Astrocyte (in vitro differentiated cells and primary cell): ENCODE measurements at regions not wholly inside any gene's neighbourhood (a gene's known extent, or its start where the extent isn't known, plus 50 kb on each side); places are given as distances from the start of the nearest gene placed in this dataset.

Source experiments
- CTCF ChIP-seq: IDR thresholded peaks from 2 replicates; pipeline ENCODE4 v1.5.1; 2011; ENCODE audit warnings: low read depth, mild to moderate bottlenecking, inconsistent platforms, low read length, moderate library complexity; ENCODE audit not compliant: insufficient read depth
- EZH2 ChIP-seq: IDR thresholded peaks from 2 replicates; pipeline ENCODE4 v1.6.1; 2012; ENCODE audit warnings: mild to moderate bottlenecking, low read length, inconsistent platforms; ENCODE audit not compliant: insufficient read depth

- TF ChIP-seq CTCF: no peak
- TF ChIP-seq EZH2: no peak
These were observed 601.5 kb upstream of the SOX9 start for GRCh38 chr17:71519285-71519684.
